H9 (cell line): ENCODE measurements at regions not wholly inside any gene's neighbourhood (a gene's known extent, or its start where the extent isn't known, plus 50 kb on each side); places are given as distances from the start of the nearest gene placed in this dataset.

Experiments used
- DNase-seq: peaks from one replicate; pipeline ENCODE4 v3.0.0-alpha.2; 2017
- H2AFZ ChIP-seq: one replicate; pipeline ENCODE4 v1.6.1; 2013; ENCODE audit warnings: mild to moderate bottlenecking, low read length, control low read depth, moderate library complexity
- H2AK5ac ChIP-seq: 2 replicates; pipeline ENCODE4 v1.6.1; 2013; ENCODE audit warnings: low read length, control low read depth, mixed read lengths; ENCODE audit not compliant: insufficient read length
- H2BK120ac ChIP-seq: one replicate; pipeline ENCODE4 v1.6.1; 2013; ENCODE audit warnings: low read depth, mild to moderate bottlenecking, low read length, control low read depth, inconsistent platforms; ENCODE audit not compliant: poor library complexity, severe bottlenecking
- H2BK12ac ChIP-seq: 2 replicates; pipeline ENCODE4 v1.6.1; 2013; ENCODE audit warnings: low read length, control low read depth, mixed read lengths, low read depth; ENCODE audit not compliant: insufficient read length
- H2BK15ac ChIP-seq: 2 replicates; pipeline ENCODE4 v1.6.1; 2013; ENCODE audit warnings: low read depth, low read length, control low read depth
- H2BK20ac ChIP-seq: one replicate; pipeline ENCODE4 v1.6.1; 2013; ENCODE audit warnings: low read depth, mild to moderate bottlenecking, low read length, control low read depth, inconsistent platforms; ENCODE audit not compliant: poor library complexity, severe bottlenecking
- H2BK5ac ChIP-seq: 2 replicates; pipeline ENCODE4 v1.6.1; 2013; ENCODE audit warnings: low read length, control low read depth, mixed read lengths; ENCODE audit not compliant: insufficient read length
- H3K14ac ChIP-seq: 2 replicates; pipeline ENCODE4 v1.6.1; 2013; ENCODE audit warnings: low read length, control low read depth; ENCODE audit not compliant: insufficient read depth
- H3K18ac ChIP-seq: 2 replicates; pipeline ENCODE4 v1.6.1; 2013; ENCODE audit warnings: low read depth, mild to moderate bottlenecking, mixed read lengths, low read length, control low read depth; ENCODE audit not compliant: insufficient read length
- H3K23ac ChIP-seq: 2 replicates; pipeline ENCODE4 v1.6.1; 2013; ENCODE audit warnings: low read length, control low read depth, mixed read lengths, low read depth; ENCODE audit not compliant: insufficient read length
- H3K23me2 ChIP-seq: 2 replicates; pipeline ENCODE4 v1.6.1; 2013; ENCODE audit warnings: low read depth, mild to moderate bottlenecking, mixed read lengths, low read length, control low read depth; ENCODE audit not compliant: insufficient read length, poor library complexity, severe bottlenecking
- H3K27ac ChIP-seq: 2 replicates; pipeline ENCODE4 v1.5.1; 2013; ENCODE audit warnings: low read length, control low read depth, mixed read lengths, low read depth; ENCODE audit not compliant: insufficient read length
- H3K27me3 ChIP-seq: 2 replicates; pipeline ENCODE4 v1.6.1; 2013; ENCODE audit warnings: low read length, control low read depth, inconsistent platforms; ENCODE audit not compliant: insufficient read depth
- H3K4ac ChIP-seq: 2 replicates; pipeline ENCODE4 v1.6.1; 2013; ENCODE audit warnings: low read depth, mild to moderate bottlenecking, control low read depth, inconsistent platforms, low read length, moderate library complexity
- H3K4me1 ChIP-seq: 2 replicates; pipeline ENCODE4 v1.6.1; 2013; ENCODE audit warnings: low read length, control low read depth, inconsistent platforms; ENCODE audit not compliant: insufficient read depth
- H3K4me2 ChIP-seq: 2 replicates; pipeline ENCODE4 v1.6.1; 2013; ENCODE audit warnings: low read length, control low read depth, mixed read lengths; ENCODE audit not compliant: insufficient read length, insufficient read depth
- H3K56ac ChIP-seq: 2 replicates; pipeline ENCODE4 v1.6.1; 2013; ENCODE audit warnings: low read depth, mild to moderate bottlenecking, mixed read lengths, low read length, control low read depth; ENCODE audit not compliant: insufficient read length
- H3K79me1 ChIP-seq: 2 replicates; pipeline ENCODE4 v1.6.1; 2013; ENCODE audit warnings: low read depth, mild to moderate bottlenecking, moderate library complexity, low read length, control low read depth, inconsistent platforms; ENCODE audit not compliant: insufficient read depth, poor library complexity, severe bottlenecking
- H3K79me2 ChIP-seq: 2 replicates; pipeline ENCODE4 v1.6.1; 2013; ENCODE audit warnings: low read length, control low read depth, inconsistent platforms; ENCODE audit not compliant: insufficient read depth
- H3K9ac ChIP-seq: 2 replicates; pipeline ENCODE4 v1.6.1; 2013; ENCODE audit warnings: low read length, control low read depth, mixed read lengths; ENCODE audit not compliant: insufficient read length; ENCODE audit errors: extremely low read depth
- H3K9me3 ChIP-seq: one replicate; pipeline ENCODE4 v1.6.1; 2013; ENCODE audit warnings: low read depth, low read length, inconsistent platforms; ENCODE audit not compliant: control insufficient read depth
- H3T11ph ChIP-seq: one replicate; pipeline ENCODE4 v1.6.1; 2013; ENCODE audit warnings: mild to moderate bottlenecking, low read length, control low read depth, inconsistent platforms
- H4K20me1 ChIP-seq: one replicate; pipeline ENCODE4 v1.6.1; 2013; ENCODE audit not compliant: control insufficient read depth, insufficient read length, insufficient read depth
- H4K5ac ChIP-seq: 2 replicates; pipeline ENCODE4 v1.6.1; 2013; ENCODE audit warnings: low read depth, mild to moderate bottlenecking, mixed read lengths, low read length, control low read depth; ENCODE audit not compliant: insufficient read length
- H4K8ac ChIP-seq: replicated peaks from 2 replicates; pipeline ENCODE4 v1.6.1; 2013; ENCODE audit warnings: low read length, control low read depth, mixed read lengths, low read depth; ENCODE audit not compliant: insufficient read length
- H4K91ac ChIP-seq: 2 replicates; pipeline ENCODE4 v1.6.1; 2013; ENCODE audit warnings: low read depth, mild to moderate bottlenecking, moderate library complexity, mixed read lengths, low read length, control low read depth; ENCODE audit not compliant: insufficient read length
- H3K27ac Mint-ChIP-seq, 3 experiments: 2 replicates in 2 of 3; 3 replicates in 1 of 3; pipeline ENCODE4 v1.8.0; 2020 to 2021; ENCODE audit warnings: mixed read lengths in 3 of 3, mild to moderate bottlenecking in 1 of 3, moderate library complexity in 1 of 3
- H3K27me3 Mint-ChIP-seq: 2 replicates; pipeline ENCODE4 v1.8.0; 2021; ENCODE audit warnings: low read depth, mild to moderate bottlenecking, moderate library complexity, mixed read lengths
- H3K36me3 Mint-ChIP-seq, 3 experiments: 2 replicates in 2 of 3; 3 replicates in 1 of 3; pipeline ENCODE4 v1.8.0; 2020 to 2021; ENCODE audit warnings: low read depth in 3 of 3, mixed read lengths in 3 of 3; ENCODE audit not compliant: insufficient read depth in 1 of 3
- H3K4me1 Mint-ChIP-seq, 2 experiments: 2 replicates each; pipeline ENCODE4 v1.8.0; 2020; ENCODE audit warnings: mixed read lengths in 2 of 2
- H3K4me3 Mint-ChIP-seq, 2 experiments: 2 replicates in 1 of 2; 3 replicates in 1 of 2; pipeline ENCODE4 v1.8.0; 2020 to 2021; ENCODE audit warnings: mild to moderate bottlenecking in 2 of 2, mixed read lengths in 2 of 2, moderate library complexity in 1 of 2
- H3K9me3 Mint-ChIP-seq, 2 experiments: 2 replicates in 1 of 2; 3 replicates in 1 of 2; pipeline ENCODE4 v1.8.0; 2020; ENCODE audit warnings: mild to moderate bottlenecking in 2 of 2, mixed read lengths in 2 of 2, moderate library complexity in 1 of 2
- CTCF ChIP-seq: fragments of 200-600 bp; sonication (generic); conservative IDR thresholded peaks from 3 replicates; pipeline ENCODE4 v1.8.0; 2021; ENCODE audit warnings: antibody characterized with exemption, mild to moderate bottlenecking
- WGBS: extraction: QIAGEN DNeasy Blood & Tissue Kit; methylation state at CpG from one replicate; pipeline ENCODE4 v1.1.7; 2013; ENCODE audit warnings: missing lambda C conversion rate, low lambda C conversion rate, mixed read lengths; ENCODE audit not compliant: insufficient read length; ENCODE audit errors: extremely low coverage; 5-methylcytosine and 5-hydroxymethylcytosine counted together

- Histone ChIP-seq H4K8ac (no peak overlapping the region), H2BK5ac (no peak overlapping the region), H3T11ph (no peak overlapping the region), H3K56ac (no peak overlapping the region), H3K18ac (no peak overlapping the region), H3K27me3 (no peaks in the 10 kb centered on the region), H3K23me2 (no peaks in the 10 kb centered on the region), H2BK12ac (no peak overlapping the region), H2BK20ac (no peak overlapping the region), H3K14ac (no peak overlapping the region), H3K4ac (no peak overlapping the region), H4K20me1 (no peaks in the 10 kb centered on the region), H3K79me1 (no peaks in the 10 kb centered on the region), H2BK15ac (no peak overlapping the region), H3K9me3 (no peaks in the 10 kb centered on the region), H2BK120ac (no peak overlapping the region), H4K91ac (no peak overlapping the region), H3K4me1 (peaks cover 5% of the 10 kb centered on the region; the same call in 1 of the 2 replicates), H2AFZ (no peak overlapping the region), H3K23ac (no peak overlapping the region), H3K4me2 (no peak overlapping the region), H3K9ac (no peak overlapping the region), H3K27ac (no peak overlapping the region), H3K79me2 (no peaks in the 10 kb centered on the region), H2AK5ac (no peak overlapping the region), H4K5ac (no peak overlapping the region)
- Mint-ChIP-seq H3K36me3 (no peaks in the 10 kb centered on the region), H3K9me3 (no peaks in the 10 kb centered on the region), H3K27me3 (no peaks in the 10 kb centered on the region), H3K27ac (no peak overlapping the region), H3K4me1 (peaks cover 39 to 54% of the 10 kb centered on the region in 2 experiments), H3K4me3 (no peak overlapping the region)
- WGBS, result no CpG with 5 or more reads among the region's 2 CpGs
- no peak for TF ChIP-seq CTCF
- DNase-seq, result no peak
These were observed 110.7 kb upstream of the CITED2 start for GRCh38 chr6:139485185-139485584.
